ENCODE measurements at regions not wholly inside any gene's neighbourhood (a gene's known extent, or its start where the extent isn't known, plus 50 kb on each side); places are given as distances from the start of the nearest gene placed in this dataset.

DNA sequence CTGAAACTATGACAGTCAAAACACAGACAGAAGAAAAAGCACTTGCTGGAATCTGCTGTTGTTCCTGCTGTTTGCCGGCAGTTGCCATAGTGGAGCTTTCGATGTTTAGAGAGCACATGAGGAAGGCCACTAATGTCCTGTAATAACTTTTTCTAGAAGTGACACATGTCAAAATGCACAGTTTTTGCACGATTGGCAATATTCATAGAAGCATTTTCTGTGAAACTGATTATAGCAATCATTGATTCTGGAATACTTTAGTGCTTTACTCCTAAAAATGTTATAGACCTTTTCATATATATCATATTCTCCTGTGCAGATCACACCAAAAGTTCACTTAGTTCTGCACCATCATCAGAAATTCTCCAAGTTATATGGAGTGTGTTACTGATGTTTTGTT, 407.0 kb upstream of the SOX9 start:
- no peak for DNase-seq
- H3K27me3 Mint-ChIP-seq = no peaks in the 10 kb centered on the region
- H3K4me1 Mint-ChIP-seq (ENCODE audit: low read depth) = no peaks in the 10 kb centered on the region

DNA sequence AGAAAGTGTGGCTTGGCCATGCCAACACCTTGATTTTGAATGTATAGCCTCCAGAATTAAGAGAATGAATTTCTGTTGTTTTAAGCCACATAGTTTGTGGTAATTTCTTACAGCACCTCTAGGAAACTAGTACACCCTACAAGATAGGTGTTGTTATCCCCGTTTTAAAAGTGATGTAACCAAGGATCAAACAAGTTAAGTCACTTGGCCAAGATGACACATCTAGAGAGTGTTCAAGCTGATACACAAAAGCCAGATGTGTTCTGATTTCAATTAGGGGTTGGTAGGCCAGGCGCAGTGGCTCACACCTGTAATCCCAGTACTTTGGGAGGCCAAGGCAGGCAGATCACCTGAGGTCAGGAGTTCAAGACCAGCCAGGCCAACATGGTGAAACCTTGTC, 396.5 kb upstream of the SOX9 start:
- Mint-ChIP-seq H3K9me3 (peaks cover 1% of the 10 kb centered on the region), H3K27ac (no peak overlapping the region), H3K27me3 (no peaks in the 10 kb centered on the region), H3K4me1 (ENCODE audit: low read depth) (no peaks in the 10 kb centered on the region), H3K36me3 (ENCODE audit: low read depth) (no peaks in the 10 kb centered on the region), H3K4me3 (no peak overlapping the region)
- ChIA-PET POLR2A (interaction anchor here (1.3 kb wide), 1 partner anchor 8 kb away, joined by 5 read pairs; no protein-coding TSS in a partner anchor), CTCF (no interaction called here)
- ATAC-seq = no peak
- intact Hi-C loops (cut with micrococcal nuclease) = no loop called here
- TF ChIP-seq, protein P1, sequence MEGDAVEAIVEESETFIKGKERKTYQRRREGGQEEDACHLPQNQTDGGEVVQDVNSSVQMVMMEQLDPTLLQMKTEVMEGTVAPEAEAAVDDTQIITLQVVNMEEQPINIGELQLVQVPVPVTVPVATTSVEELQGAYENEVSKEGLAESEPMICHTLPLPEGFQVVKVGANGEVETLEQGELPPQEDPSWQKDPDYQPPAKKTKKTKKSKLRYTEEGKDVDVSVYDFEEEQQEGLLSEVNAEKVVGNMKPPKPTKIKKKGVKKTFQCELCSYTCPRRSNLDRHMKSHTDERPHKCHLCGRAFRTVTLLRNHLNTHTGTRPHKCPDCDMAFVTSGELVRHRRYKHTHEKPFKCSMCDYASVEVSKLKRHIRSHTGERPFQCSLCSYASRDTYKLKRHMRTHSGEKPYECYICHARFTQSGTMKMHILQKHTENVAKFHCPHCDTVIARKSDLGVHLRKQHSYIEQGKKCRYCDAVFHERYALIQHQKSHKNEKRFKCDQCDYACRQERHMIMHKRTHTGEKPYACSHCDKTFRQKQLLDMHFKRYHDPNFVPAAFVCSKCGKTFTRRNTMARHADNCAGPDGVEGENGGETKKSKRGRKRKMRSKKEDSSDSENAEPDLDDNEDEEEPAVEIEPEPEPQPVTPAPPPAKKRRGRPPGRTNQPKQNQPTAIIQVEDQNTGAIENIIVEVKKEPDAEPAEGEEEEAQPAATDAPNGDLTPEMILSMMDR (IDR thresholded peaks at IDR 0.05) = no peak
- no peak for DNase-seq

More for the DNA sequence above, 407.0 kb upstream of the SOX9 start:
- no peak overlapping the region for H3K27ac Mint-ChIP-seq
- POLR2A ChIA-PET = no interaction called here
- H3K9me3 Mint-ChIP-seq = peaks cover 8% of the 10 kb centered on the region
- CTCF ChIA-PET = no interaction called here
- no peak for ATAC-seq
- H3K36me3 Mint-ChIP-seq (ENCODE audit: low read depth) = no peaks in the 10 kb centered on the region
- intact Hi-C loops (cut with micrococcal nuclease) = no loop called here
- no peak overlapping the region for H3K4me3 Mint-ChIP-seq
- TF ChIP-seq, protein P1 (IDR thresholded peaks at IDR 0.05) = no peak

DNA sequence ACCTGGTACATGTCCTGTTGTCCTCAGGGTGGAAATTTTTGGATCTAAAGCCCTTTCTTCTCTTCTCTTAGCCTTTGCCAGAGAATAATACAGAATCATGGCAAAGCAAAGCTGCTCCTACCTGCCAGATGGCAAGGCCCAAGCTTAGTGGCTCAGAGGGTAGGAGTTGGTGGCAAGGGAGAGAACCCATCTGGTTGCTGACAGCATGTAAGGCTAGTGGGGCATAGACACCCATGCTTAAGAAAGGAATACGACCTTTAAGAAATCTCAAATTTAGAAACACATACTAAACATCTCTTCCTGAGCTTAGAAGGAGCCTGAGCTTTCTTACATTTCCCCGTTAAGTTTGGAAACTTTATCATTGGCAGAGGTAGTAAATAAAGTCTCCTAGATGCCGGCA, 395.0 kb upstream of the SOX9 start:
- intact Hi-C loops (cut with micrococcal nuclease) = no loop called here
- Mint-ChIP-seq H3K27ac (no peak overlapping the region), H3K36me3 (ENCODE audit: low read depth) (no peaks in the 10 kb centered on the region), H3K4me1 (ENCODE audit: low read depth) (no peaks in the 10 kb centered on the region), H3K27me3 (no peaks in the 10 kb centered on the region), H3K4me3 (no peak overlapping the region), H3K9me3 (peaks cover 6% of the 10 kb centered on the region)
- POLR2A ChIA-PET = no interaction called here
- DNase-seq = no peak
- TF ChIP-seq, protein P1 (IDR thresholded peaks at IDR 0.05) = no peak
- CTCF ChIA-PET = no interaction called here
- no peak for ATAC-seq

DNA sequence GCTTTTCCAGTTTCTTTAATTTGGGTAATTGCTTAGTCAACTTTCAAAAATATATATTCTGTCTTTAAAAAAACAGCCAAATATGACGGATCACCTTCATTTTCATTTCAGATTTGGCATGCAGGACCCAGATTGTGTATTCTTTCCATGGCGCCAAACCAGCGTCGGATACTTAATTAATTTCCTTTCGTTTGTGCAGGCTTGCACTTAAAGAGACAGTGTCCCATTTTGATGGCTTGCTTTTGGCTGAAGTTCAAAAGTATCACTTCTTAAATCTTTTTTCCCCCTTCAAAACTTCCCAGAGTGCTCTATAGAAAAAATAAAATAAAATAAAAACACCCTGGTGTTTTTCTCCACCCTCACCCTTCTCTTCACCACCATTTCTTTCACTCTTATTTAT, 394.5 kb upstream of the SOX9 start:
- peaks cover 5% of the 10 kb centered on the region for H3K9me3 Mint-ChIP-seq
- H3K27ac Mint-ChIP-seq = no peak overlapping the region
- H3K36me3 Mint-ChIP-seq (ENCODE audit: low read depth) = no peaks in the 10 kb centered on the region
- intact Hi-C loops (cut with micrococcal nuclease) = no loop called here
- POLR2A ChIA-PET = no interaction called here
- H3K4me1 Mint-ChIP-seq (ENCODE audit: low read depth) = no peaks in the 10 kb centered on the region
- TF ChIP-seq, protein P1 (IDR thresholded peaks at IDR 0.05) = no peak
- no peak for DNase-seq
- H3K4me3 Mint-ChIP-seq = no peak overlapping the region
- H3K27me3 Mint-ChIP-seq = no peaks in the 10 kb centered on the region
- ATAC-seq = no peak
- CTCF ChIA-PET = no interaction called here

DNA sequence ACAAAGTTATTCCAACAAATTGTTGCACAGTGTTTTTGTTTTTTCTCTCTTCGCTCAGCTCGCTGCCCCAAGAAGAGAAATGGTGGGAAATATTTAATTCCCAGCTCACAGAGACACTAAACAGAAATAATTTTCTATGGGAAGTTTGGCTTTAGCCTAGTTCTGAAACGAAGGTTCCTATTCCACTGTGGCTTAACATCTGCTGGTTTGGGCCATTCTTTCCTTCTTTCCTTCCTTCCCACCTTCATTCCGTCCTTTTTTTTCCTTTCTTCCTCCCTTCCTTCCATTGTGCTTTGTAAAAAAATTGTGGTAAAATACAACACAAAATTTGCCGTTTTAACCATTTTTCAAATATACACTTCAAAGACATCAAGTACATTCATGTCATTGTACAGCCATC, 393.5 kb upstream of the SOX9 start:
- DNase-seq (no peak), ATAC-seq (no peak)
- peaks cover 5% of the 10 kb centered on the region for H3K9me3 Mint-ChIP-seq
- ChIA-PET CTCF (no interaction called here), POLR2A (no interaction called here)
- H3K4me1 Mint-ChIP-seq (ENCODE audit: low read depth) = no peaks in the 10 kb centered on the region
- TF ChIP-seq, protein P1 (IDR thresholded peaks at IDR 0.05) = no peak
- no peaks in the 10 kb centered on the region for H3K36me3 Mint-ChIP-seq (ENCODE audit: low read depth)
- H3K27ac Mint-ChIP-seq = no peak overlapping the region
- no peak overlapping the region for H3K4me3 Mint-ChIP-seq
- H3K27me3 Mint-ChIP-seq = no peaks in the 10 kb centered on the region
- intact Hi-C loops (cut with micrococcal nuclease) = no loop called here

Data from activated CD8-positive, alpha-beta T cell treated with anti-CD3 and anti-CD28 coated beads for 36 hours (primary cell).